ENCODE measurements at regions not wholly inside any gene's neighbourhood (a gene's known extent, or its start where the extent isn't known, plus 50 kb on each side); places are given as distances from the start of the nearest gene placed in this dataset.
"Not testable (repeated sequence)": the region's sequence is repeated elsewhere in the genome, so short reads cannot be mapped to it uniquely, and the experiment has no call there.

DNA sequence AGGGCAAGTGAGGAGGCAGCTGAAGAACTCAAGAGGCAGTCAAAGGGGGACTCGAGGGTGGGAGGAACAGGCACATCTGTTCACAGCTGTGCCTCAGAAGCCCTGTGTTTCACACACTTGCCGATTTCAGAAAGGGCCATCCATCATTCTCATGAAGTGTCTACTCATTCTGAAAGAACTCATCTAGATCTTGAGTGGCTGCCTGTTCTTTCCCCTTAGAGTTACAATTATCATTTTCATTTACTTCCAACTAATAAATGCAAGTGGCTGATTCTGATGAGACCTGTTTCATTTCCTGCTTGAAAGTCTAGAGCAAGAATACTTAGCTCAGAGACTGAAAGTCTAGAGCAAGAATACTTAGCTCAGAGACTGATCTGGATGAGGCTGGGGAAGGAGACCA, 1145.1 kb downstream of the UQCRFS1 start:
- ChIA-PET POLR2A (no interaction called here), CTCF (no interaction called here)
- Mint-ChIP-seq H3K4me1 (ENCODE audit: low read depth) (no peaks in the 10 kb centered on the region), H3K36me3 (ENCODE audit: low read depth) (no peaks in the 10 kb centered on the region), H3K27me3 (ENCODE audit: low read depth) (no peaks in the 10 kb centered on the region), H3K4me3 (no peak overlapping the region), H3K27ac (no peak overlapping the region), H3K9me3 (ENCODE audit: insufficient read depth) (peaks cover 10% of the 10 kb centered on the region)
- no peak for ATAC-seq
- no peak for DNase-seq

DNA sequence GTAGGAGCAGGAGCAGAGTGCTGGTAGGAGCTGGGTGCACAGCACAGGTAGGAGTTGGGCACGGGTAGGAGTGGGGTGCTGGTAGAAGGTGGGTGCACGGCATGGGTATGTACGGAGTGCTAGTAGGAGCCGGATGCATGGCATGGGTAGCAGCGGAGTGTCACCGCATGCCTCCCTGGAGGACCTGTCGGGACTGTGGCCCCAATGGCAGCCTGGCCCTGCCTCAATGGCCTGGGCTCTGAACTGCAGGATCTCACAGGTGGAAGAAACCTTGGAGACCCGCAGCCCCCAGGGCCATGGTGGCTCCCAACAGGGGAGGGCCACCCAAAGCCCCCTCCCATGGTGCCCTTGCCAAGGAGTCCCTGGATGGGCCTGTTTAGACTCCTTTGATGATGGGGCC, 1146.0 kb downstream of the UQCRFS1 start:
- ChIA-PET CTCF (no interaction called here), POLR2A (no interaction called here)
- no peak for DNase-seq
- Mint-ChIP-seq H3K27me3 (ENCODE audit: low read depth) (no peaks in the 10 kb centered on the region), H3K4me1 (ENCODE audit: low read depth) (no peaks in the 10 kb centered on the region), H3K4me3 (no peak overlapping the region), H3K27ac (no peak overlapping the region), H3K36me3 (ENCODE audit: low read depth) (no peaks in the 10 kb centered on the region), H3K9me3 (ENCODE audit: insufficient read depth) (peaks cover 10% of the 10 kb centered on the region)
- no peak for ATAC-seq

DNA sequence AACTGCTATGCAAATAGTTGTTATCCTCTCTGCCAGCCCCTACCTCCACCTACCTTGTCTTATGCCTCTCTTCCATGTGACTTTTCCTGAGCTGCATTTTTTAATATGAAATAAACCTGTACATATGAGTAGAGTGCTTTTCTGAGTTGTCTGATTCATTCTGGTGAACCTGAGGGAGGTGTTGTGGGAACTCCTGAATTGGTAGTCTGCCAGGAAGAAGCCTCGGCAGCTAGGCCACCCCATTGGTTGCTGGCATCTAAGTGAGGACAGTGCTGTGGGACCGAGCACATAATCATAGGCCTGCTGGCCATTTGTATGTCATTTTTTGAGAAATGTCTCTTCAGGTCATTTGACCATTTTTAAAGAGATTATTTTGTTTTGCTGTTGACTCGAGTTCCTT, 1146.8 kb downstream of the UQCRFS1 start:
- Mint-ChIP-seq H3K36me3 (ENCODE audit: low read depth) (no peaks in the 10 kb centered on the region), H3K27ac (no peak overlapping the region), H3K9me3 (ENCODE audit: insufficient read depth) (peaks cover 10% of the 10 kb centered on the region), H3K27me3 (ENCODE audit: low read depth) (no peaks in the 10 kb centered on the region), H3K4me1 (ENCODE audit: low read depth) (no peaks in the 10 kb centered on the region), H3K4me3 (no peak overlapping the region)
- ChIA-PET POLR2A (no interaction called here), CTCF (no interaction called here)
- DNase-seq, result no peak
- no peak for ATAC-seq

DNA sequence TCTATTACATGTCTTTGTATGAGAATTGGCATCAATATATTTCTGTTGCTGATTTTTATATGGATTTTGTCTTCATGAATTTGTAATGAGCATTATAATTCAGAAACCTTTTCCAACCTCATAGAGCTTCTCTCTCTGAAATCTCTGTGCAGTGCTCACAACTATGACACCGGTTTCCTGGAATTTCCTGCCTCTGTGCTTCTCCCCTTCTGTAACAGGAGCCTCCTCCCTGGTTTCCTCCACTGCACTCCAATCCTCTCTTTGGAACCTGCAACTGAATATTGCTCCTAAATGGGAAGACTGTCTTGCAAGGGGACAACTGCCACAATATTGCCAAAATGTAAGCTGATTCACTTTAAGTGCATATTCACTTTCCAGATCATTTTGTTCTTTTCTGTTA, 1147.9 kb downstream of the UQCRFS1 start:
- H3K27ac Mint-ChIP-seq, result no peak overlapping the region

DNA sequence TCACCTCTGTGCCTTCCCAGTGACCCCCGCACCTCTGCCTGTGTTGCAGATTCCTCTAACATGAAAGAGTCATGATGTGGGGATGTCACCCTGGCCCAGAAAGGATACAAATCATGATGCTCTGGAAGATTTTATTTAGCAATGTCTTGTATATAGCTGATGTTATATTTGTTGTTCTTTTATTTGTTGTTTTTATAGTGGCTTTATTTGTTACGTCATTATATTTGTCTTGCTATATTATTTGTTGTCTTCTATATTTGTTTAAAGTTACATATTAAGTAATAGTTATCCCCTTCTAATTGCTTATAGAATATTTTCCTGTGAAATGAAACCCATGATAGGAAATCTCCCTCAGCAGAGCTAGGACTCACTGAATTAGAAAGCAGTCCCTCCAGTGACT, 1149.2 kb downstream of the UQCRFS1 start:
- no peaks in the 10 kb centered on the region for H3K36me3 Mint-ChIP-seq (ENCODE audit: low read depth)
- DNase-seq, result no peak

More for the DNA sequence above, 1147.9 kb downstream of the UQCRFS1 start:
- Mint-ChIP-seq H3K36me3 (ENCODE audit: low read depth) (no peaks in the 10 kb centered on the region), H3K4me1 (ENCODE audit: low read depth) (no peaks in the 10 kb centered on the region), H3K9me3 (ENCODE audit: insufficient read depth) (peaks cover 10% of the 10 kb centered on the region), H3K4me3 (no peak overlapping the region), H3K27me3 (ENCODE audit: low read depth) (no peaks in the 10 kb centered on the region)
- POLR2A ChIA-PET, result no interaction called here
- DNase-seq (no peak), ATAC-seq (no peak)
- CTCF ChIA-PET, result no interaction called here

DNA sequence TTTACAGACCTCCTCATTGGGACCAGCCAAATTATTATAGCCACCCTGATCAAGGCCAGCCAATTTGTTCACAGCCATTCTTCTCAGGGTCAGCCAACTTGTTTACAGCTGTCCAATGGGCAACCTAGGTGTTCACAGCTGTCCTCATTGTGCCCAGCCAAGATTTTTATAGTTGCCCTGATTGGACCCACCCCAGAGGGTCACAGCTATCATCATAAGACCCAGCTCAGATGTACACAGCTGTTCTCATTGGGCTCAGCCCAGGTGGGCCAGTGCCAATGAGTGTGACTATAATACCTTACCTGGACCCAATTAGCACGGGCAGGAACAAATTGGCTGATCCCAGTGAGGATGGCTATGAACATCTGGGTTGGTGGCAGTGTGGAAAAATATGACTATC, 1151.8 kb downstream of the UQCRFS1 start:
- ChIA-PET POLR2A (no interaction called here), CTCF (no interaction called here)
- Mint-ChIP-seq H3K4me3 (no peak overlapping the region), H3K9me3 (ENCODE audit: insufficient read depth) (peaks cover 9% of the 10 kb centered on the region), H3K27ac (no peak overlapping the region), H3K36me3 (ENCODE audit: low read depth) (no peaks in the 10 kb centered on the region), H3K4me1 (ENCODE audit: low read depth) (no peaks in the 10 kb centered on the region), H3K27me3 (ENCODE audit: low read depth) (no peaks in the 10 kb centered on the region)
- ATAC-seq, result no peak
- DNase-seq, result no peak

More for the DNA sequence above, 1149.2 kb downstream of the UQCRFS1 start:
- Mint-ChIP-seq H3K4me3 (no peak overlapping the region), H3K4me1 (ENCODE audit: low read depth) (no peaks in the 10 kb centered on the region), H3K9me3 (ENCODE audit: insufficient read depth) (peaks cover 4% of the 10 kb centered on the region), H3K27ac (no peak overlapping the region), H3K27me3 (ENCODE audit: low read depth) (no peaks in the 10 kb centered on the region)
- CTCF ChIA-PET, result no interaction called here
- POLR2A ChIA-PET, result no interaction called here
- no peak for ATAC-seq

DNA sequence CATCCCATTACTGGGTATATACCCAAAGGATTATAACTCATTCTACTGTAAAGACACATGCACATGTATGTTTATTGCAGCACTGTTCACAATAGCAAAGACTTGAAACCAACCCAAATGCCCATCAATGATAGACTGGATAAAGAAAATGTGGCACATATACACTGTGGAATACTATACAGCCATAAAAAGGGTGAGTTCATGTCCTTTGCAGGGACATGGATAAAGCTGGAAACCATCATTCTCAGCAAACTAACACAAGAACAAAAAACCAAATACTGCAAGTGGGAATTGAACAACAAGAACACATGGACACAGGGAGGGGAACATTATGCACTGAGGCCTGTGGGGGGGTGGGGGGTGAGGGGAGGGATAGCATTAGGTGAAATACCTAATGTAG, 1155.9 kb downstream of the UQCRFS1 start:
- CTCF ChIA-PET; DNase-seq; H3K27me3 Mint-ChIP-seq (ENCODE audit: low read depth); H3K4me1 Mint-ChIP-seq (ENCODE audit: low read depth); ATAC-seq; H3K36me3 Mint-ChIP-seq (ENCODE audit: low read depth); H3K27ac Mint-ChIP-seq; POLR2A ChIA-PET; H3K4me3 Mint-ChIP-seq: not testable (repeated sequence)
- H3K9me3 Mint-ChIP-seq (ENCODE audit: insufficient read depth), result peaks cover 26% of the 10 kb centered on the region

DNA sequence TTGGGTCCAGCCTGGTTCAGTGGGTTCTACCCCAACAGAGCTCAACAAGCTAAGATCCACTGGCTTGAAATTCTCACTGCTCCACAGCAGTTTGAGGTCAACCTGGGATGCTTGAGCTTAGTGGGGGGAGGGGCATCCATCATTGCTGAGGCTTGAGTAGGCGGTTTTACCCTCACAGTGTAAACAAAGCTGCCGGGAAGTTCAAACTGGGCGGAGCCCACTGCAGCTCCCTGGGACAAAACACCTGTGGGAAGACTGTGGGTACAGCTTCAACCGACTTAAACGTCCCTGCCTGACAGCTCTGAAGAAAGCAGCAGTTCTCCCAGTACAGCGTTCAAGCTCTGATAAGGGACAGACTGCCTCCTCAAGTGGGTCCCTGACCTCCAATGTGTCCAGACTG, 1161.9 kb downstream of the UQCRFS1 start:
- ChIA-PET CTCF (no interaction called here), POLR2A (no interaction called here)
- Mint-ChIP-seq H3K27ac (no peak overlapping the region), H3K27me3 (ENCODE audit: low read depth) (no peaks in the 10 kb centered on the region), H3K4me3 (no peak overlapping the region), H3K36me3 (ENCODE audit: low read depth) (no peaks in the 10 kb centered on the region), H3K9me3 (ENCODE audit: insufficient read depth) (peaks cover 32% of the 10 kb centered on the region), H3K4me1 (ENCODE audit: low read depth) (no peaks in the 10 kb centered on the region)
- no peak for ATAC-seq
- no peak for DNase-seq

DNA sequence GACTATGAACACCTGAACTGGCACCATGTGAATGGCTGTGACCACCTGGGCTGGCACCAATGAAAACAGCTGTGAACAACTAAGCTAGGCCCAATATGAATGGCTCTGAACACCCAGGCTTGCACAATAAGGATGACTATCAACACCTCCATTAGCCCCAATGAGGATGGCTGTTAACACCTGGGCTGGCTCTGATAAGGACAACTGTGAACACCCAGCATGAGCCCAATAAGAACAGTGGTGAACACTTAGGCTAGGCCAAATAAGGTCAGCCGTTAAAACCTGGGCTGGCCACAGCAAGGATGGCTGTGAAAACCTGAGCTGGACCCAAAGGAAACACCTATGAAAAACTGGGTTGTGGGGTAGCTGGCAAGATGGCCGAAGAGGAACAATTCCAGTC, 1163.1 kb downstream of the UQCRFS1 start:
- H3K27me3 Mint-ChIP-seq (ENCODE audit: low read depth), result no peaks in the 10 kb centered on the region
- POLR2A ChIA-PET, result no interaction called here
- H3K27ac Mint-ChIP-seq, result no peak overlapping the region
- H3K9me3 Mint-ChIP-seq (ENCODE audit: insufficient read depth), result peaks cover 24% of the 10 kb centered on the region
- ATAC-seq (no peak), DNase-seq (no peak)
- no peaks in the 10 kb centered on the region for H3K4me1 Mint-ChIP-seq (ENCODE audit: low read depth)
- CTCF ChIA-PET, result no interaction called here
- H3K4me3 Mint-ChIP-seq, result no peak overlapping the region
- no peaks in the 10 kb centered on the region for H3K36me3 Mint-ChIP-seq (ENCODE audit: low read depth)

DNA sequence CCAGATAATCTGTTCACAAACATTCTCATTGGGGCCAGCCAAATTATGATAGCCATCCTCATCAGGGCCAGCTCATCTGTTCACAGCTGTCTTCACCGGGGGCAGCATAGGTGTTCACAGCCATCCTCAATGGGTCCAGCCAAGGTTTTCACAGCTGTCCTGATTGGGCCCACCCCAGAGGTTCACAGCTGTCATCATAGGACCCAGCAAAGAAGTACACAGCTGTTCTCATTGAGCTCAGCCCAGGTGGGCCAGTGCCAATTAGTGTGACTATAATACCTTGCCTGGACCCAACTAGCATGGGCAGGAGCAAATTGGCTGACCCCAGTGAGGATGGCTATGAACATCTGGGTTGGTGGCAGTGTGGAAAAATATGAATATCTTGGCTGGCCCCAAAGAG, 1166.0 kb downstream of the UQCRFS1 start:
- Mint-ChIP-seq H3K4me1 (ENCODE audit: low read depth) (no peaks in the 10 kb centered on the region), H3K9me3 (ENCODE audit: insufficient read depth) (peaks cover 18% of the 10 kb centered on the region), H3K36me3 (ENCODE audit: low read depth) (no peaks in the 10 kb centered on the region), H3K27ac (no peak overlapping the region), H3K4me3 (no peak overlapping the region), H3K27me3 (ENCODE audit: low read depth) (no peaks in the 10 kb centered on the region)
- no peak for DNase-seq
- CTCF ChIA-PET, result no interaction called here
- ATAC-seq, result no peak
- POLR2A ChIA-PET, result no interaction called here

DNA sequence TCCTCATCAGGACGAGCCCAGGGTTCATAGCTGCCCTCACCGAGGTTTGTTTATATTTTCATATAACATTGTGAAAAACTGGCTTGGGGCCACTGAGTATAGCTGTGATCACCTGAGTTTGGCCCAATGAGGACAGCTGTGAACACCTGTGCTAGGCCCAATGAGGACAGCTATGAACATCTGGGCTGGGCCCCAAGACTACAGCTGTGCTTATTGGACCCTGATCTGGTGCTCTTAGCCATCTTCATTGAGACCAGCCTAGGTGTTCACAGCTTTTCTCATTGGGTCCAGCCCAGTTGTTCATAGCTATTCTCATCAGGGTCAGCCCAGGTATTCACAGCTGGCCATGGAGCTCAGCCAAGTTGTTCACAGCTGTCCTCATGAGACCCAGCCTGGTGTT, 1167.3 kb downstream of the UQCRFS1 start:
- Mint-ChIP-seq H3K4me1 (ENCODE audit: low read depth) (no peaks in the 10 kb centered on the region), H3K27ac (no peak overlapping the region), H3K9me3 (ENCODE audit: insufficient read depth) (peaks cover 22% of the 10 kb centered on the region), H3K27me3 (ENCODE audit: low read depth) (no peaks in the 10 kb centered on the region), H3K4me3 (no peak overlapping the region), H3K36me3 (ENCODE audit: low read depth) (no peaks in the 10 kb centered on the region)
- ChIA-PET CTCF (no interaction called here), POLR2A (interaction anchor here (0.7 kb wide), 1 partner anchor 19 kb away, joined by 3 read pairs; no protein-coding TSS in a partner anchor)
- no peak for ATAC-seq
- no peak for DNase-seq

DNA sequence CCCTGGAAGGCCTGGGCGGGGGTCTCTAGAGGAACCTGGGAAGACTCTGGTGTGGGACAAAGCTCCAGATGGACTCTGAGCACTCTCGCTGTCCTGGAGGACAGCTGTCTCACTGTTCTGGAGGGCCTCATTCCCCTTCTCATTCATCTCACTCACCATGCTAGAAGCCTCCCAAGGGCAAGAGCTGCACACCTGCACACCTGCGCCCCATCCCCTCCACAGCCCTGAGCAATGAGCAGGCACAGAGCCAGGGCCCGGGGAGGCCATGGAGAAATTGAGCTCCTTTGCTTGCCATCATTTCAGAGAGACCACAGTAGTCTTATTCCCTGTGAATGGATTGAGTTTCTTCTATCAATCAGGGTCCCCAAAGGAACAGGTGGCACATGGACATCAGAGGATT, 1168.5 kb downstream of the UQCRFS1 start:
- no peak for DNase-seq
- ChIA-PET CTCF (no interaction called here), POLR2A (no interaction called here)
- ATAC-seq, result no peak
- no peaks in the 10 kb centered on the region for H3K36me3 Mint-ChIP-seq (ENCODE audit: low read depth)
- no peaks in the 10 kb centered on the region for H3K4me1 Mint-ChIP-seq (ENCODE audit: low read depth)
- H3K27me3 Mint-ChIP-seq (ENCODE audit: low read depth), result no peaks in the 10 kb centered on the region
- H3K9me3 Mint-ChIP-seq (ENCODE audit: insufficient read depth), result peaks cover 22% of the 10 kb centered on the region
- H3K4me3 Mint-ChIP-seq, result no peak overlapping the region
- H3K27ac Mint-ChIP-seq, result no peak overlapping the region

DNA sequence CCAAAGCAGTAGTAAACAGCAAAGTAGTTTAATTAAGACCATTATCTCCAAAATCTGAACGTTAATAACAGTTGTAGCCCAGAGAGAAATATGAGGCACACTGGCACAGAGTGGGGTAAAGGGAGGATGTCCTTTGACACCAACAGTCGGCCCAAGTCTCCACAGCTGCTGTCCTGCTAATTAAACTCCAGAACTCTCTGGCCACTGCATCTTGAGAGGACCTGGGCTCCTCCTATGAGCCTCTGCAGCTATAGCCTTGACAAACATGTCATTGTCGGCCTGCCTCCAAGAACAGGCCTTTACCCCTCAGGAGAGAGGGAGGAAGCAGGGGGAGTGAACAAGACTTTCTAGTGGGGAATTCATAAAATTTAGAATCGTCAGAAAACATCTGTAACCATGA, 1170.4 kb downstream of the UQCRFS1 start:
- no peak overlapping the region for H3K4me3 Mint-ChIP-seq
- DNase-seq (no peak), ATAC-seq (no peak)
- ChIA-PET POLR2A (no interaction called here), CTCF (no interaction called here)
- no peaks in the 10 kb centered on the region for H3K27me3 Mint-ChIP-seq (ENCODE audit: low read depth)
- no peak overlapping the region for H3K27ac Mint-ChIP-seq
- H3K36me3 Mint-ChIP-seq (ENCODE audit: low read depth), result no peaks in the 10 kb centered on the region
- peaks cover 13% of the 10 kb centered on the region for H3K9me3 Mint-ChIP-seq (ENCODE audit: insufficient read depth)
- H3K4me1 Mint-ChIP-seq (ENCODE audit: low read depth), result no peaks in the 10 kb centered on the region

Measured in activated CD8-positive, alpha-beta T cell treated with anti-CD3 and anti-CD28 coated beads, Interleukin-2, amount 10 ng/mL, durations not matched to agents 7 days and 5 days (primary cell).